Ascending aorta (tissue), 2 donors: ENCODE measurements at regions not wholly inside any gene's neighbourhood (a gene's known extent, or its start where the extent isn't known, plus 50 kb on each side); places are given as distances from the start of the nearest gene placed in this dataset.
"Not testable (repeated sequence)": the region's sequence is repeated elsewhere in the genome, so short reads cannot be mapped to it uniquely, and the experiment has no call there.

Experiments used
- DNase-seq, 2 donors: peaks; one replicate each; pipeline ENCODE4 v3.0.0-alpha.2; 2019; ENCODE audit warnings: low spot score in 2 of 2
- H3K27ac ChIP-seq, 2 donors: fragments of 200-600 bp; sonication (generic); one replicate each; pipeline ENCODE4 v1.5.1; 2016 to 2017; ENCODE audit warnings: mild to moderate bottlenecking in 1 of 2
- H3K27me3 ChIP-seq: fragments of 200-600 bp; sonication (generic); one replicate; pipeline ENCODE4 v1.5.1; 2017
- H3K36me3 ChIP-seq, 2 donors: fragments of 200-600 bp; sonication (generic); one replicate each; pipeline ENCODE4 v1.5.1; 2016
- H3K4me1 ChIP-seq, 2 donors: fragments of 200-600 bp; sonication (generic); one replicate each; pipeline ENCODE4 v1.5.1; 2016 to 2017; ENCODE audit warnings: mild to moderate bottlenecking in 1 of 2
- H3K4me3 ChIP-seq, 2 donors: fragments of 200-600 bp; sonication (generic); one replicate each; pipeline ENCODE4 v1.5.1; 2016 to 2017; ENCODE audit warnings: mild to moderate bottlenecking in 1 of 2
- H3K9me3 ChIP-seq, 2 donors: fragments of 200-600 bp; sonication (generic); one replicate each; pipeline ENCODE4 v1.5.1; 2016
- CTCF ChIP-seq, 3 experiments: fragments of 200-600 bp in 2 of 3; fragments of 450-650 bp in 1 of 3; sonication (generic) in 2 of 3; IDR thresholded peaks; one replicate each; pipeline ENCODE4 v1.5.1; 2016 to 2019; ENCODE audit warnings: antibody characterized with exemption in 3 of 3, mild to moderate bottlenecking in 1 of 3, moderate library complexity in 1 of 3
- intact Hi-C: fragments of 100-400 bp; cut with DNase I; formaldehyde crosslinking; loops from one replicate; pipeline ENCODE4 v1.15.1; 2023

- H3K9me3 ChIP-seq, H3K27me3 ChIP-seq, intact Hi-C loops, H3K4me1 ChIP-seq, H3K36me3 ChIP-seq, H3K27ac ChIP-seq, H3K4me3 ChIP-seq: not testable (repeated sequence)
- DNase-seq: peak in 1 of 2 donors; percentile 60
Observed at GRCh38 chr4:121616449-121616848, 80.3 kb downstream of the ANXA5 start.

GRCh38 chr4:121614101-121614500 lies 82.7 kb downstream of the ANXA5 start:
- Histone ChIP-seq H3K4me3 (no peak overlapping the region), H3K4me1 (no peaks in the 10 kb centered on the region), H3K9me3 (no peaks in the 10 kb centered on the region), H3K36me3 (no peaks in the 10 kb centered on the region), H3K27me3 (no peaks in the 10 kb centered on the region), H3K27ac (no peak overlapping the region)
- intact Hi-C loops: no loop called here
- no peak for TF ChIP-seq CTCF (IDR thresholded peaks at IDR 0.05)
- no peak for DNase-seq

GRCh38 chr4:121599049-121599448 lies 97.7 kb downstream of the ANXA5 start:
- intact Hi-C loops: no loop called here
- H3K9me3 ChIP-seq: no peaks in the 10 kb centered on the region
- DNase-seq: no peak
- H3K4me1 ChIP-seq: no peaks in the 10 kb centered on the region
- H3K27ac ChIP-seq: no peak overlapping the region
- TF ChIP-seq CTCF (IDR thresholded peaks at IDR 0.05): no peak
- no peaks in the 10 kb centered on the region for H3K27me3 ChIP-seq
- H3K36me3 ChIP-seq: no peaks in the 10 kb centered on the region
- H3K4me3 ChIP-seq: no peak overlapping the region

- Histone ChIP-seq H3K36me3 (no peaks in the 10 kb centered on the region), H3K4me3 (no peak overlapping the region)
Observed at GRCh38 chr4:121597346-121597934, 99.3 kb downstream of the ANXA5 start.

GRCh38 chr4:121594796-121595526 lies 101.8 kb downstream of the ANXA5 start:
- Histone ChIP-seq H3K4me1 (no peaks in the 10 kb centered on the region), H3K27me3 (no peaks in the 10 kb centered on the region), H3K27ac (no peak overlapping the region), H3K4me3 (no peak overlapping the region), H3K9me3 (no peaks in the 10 kb centered on the region), H3K36me3 (no peaks in the 10 kb centered on the region)
- intact Hi-C loops: no loop called here
- no peak for DNase-seq
- no peak for TF ChIP-seq CTCF (IDR thresholded peaks at IDR 0.05)

More at GRCh38 chr4:121597346-121597934, 99.3 kb downstream of the ANXA5 start:
- intact Hi-C loops: no loop called here
- DNase-seq: no peak
- H3K27me3 ChIP-seq: no peaks in the 10 kb centered on the region
- TF ChIP-seq CTCF (IDR thresholded peaks at IDR 0.05): no peak
- H3K9me3 ChIP-seq: no peaks in the 10 kb centered on the region
- H3K4me1 ChIP-seq: no peaks in the 10 kb centered on the region
- no peak overlapping the region for H3K27ac ChIP-seq

- no peak overlapping the region for H3K4me3 ChIP-seq
- no peaks in the 10 kb centered on the region for H3K27me3 ChIP-seq
- TF ChIP-seq CTCF (IDR thresholded peaks at IDR 0.05): no peak
- DNase-seq: no peak
- no peaks in the 10 kb centered on the region for H3K4me1 ChIP-seq
- intact Hi-C loops: no loop called here
- H3K9me3 ChIP-seq: no peaks in the 10 kb centered on the region
- H3K27ac ChIP-seq: no peak overlapping the region
- no peaks in the 10 kb centered on the region for H3K36me3 ChIP-seq
Observed at GRCh38 chr4:121593760-121594159, 103.0 kb downstream of the ANXA5 start.

- H3K9me3 ChIP-seq, H3K4me1 ChIP-seq, H3K36me3 ChIP-seq, intact Hi-C loops, H3K4me3 ChIP-seq, H3K27me3 ChIP-seq, H3K27ac ChIP-seq, DNase-seq: not testable (repeated sequence)
Observed at GRCh38 chr4:121592257-121592656, 104.5 kb downstream of the ANXA5 start.
